ENCODE measurements at regions not wholly inside any gene's neighbourhood (a gene's known extent, or its start where the extent isn't known, plus 50 kb on each side); places are given as distances from the start of the nearest gene placed in this dataset.

- Histone ChIP-seq H3K27me3 (ENCODE audit: control insufficient read depth, insufficient read depth, low read length) (no peaks in the 10 kb centered on the region), H3K4me1 (ENCODE audit: control insufficient read depth, insufficient read depth, low read length) (no peaks in the 10 kb centered on the region), H3K9ac (ENCODE audit: low read length) (no peak overlapping the region), H3K9me3 (ENCODE audit: control insufficient read depth, low read length) (no peaks in the 10 kb centered on the region), H3K4me3 (ENCODE audit: low read length) (no peak overlapping the region), H3K36me3 (ENCODE audit: control insufficient read depth, insufficient read depth, low read length) (no peaks in the 10 kb centered on the region)
Observed at GRCh38 chr3:6251612-6252400, 609.1 kb upstream of the GRM7 start.

- H3K9ac ChIP-seq (ENCODE audit: low read length), result no peak overlapping the region
Observed at GRCh38 chr3:6254490-6254889, 606.4 kb upstream of the GRM7 start.

DNA sequence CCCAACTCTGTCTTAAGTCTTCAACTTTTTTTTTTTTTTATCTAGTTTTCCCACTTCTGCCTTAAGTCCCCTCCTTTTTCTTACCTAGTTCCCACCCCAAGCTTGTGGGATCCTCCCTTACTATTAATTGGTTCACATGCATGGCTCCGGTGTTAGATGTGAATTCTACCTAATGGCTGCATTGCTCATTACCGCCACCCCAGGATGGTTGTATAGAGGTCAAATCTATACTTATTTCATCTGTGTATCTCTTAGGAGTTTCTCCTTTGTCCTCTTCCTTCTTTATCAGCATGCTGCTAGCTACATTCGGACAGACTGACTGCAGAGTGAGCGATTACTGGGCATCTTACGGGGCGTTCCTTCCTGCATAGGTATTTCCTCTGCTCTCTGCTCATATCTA, 605.7 kb upstream of the GRM7 start:
- no peaks in the 10 kb centered on the region for H3K27me3 ChIP-seq (ENCODE audit: control insufficient read depth, insufficient read depth, low read length)
- H3K36me3 ChIP-seq (ENCODE audit: control insufficient read depth, insufficient read depth, low read length), result no peaks in the 10 kb centered on the region
- no peak overlapping the region for H3K4me3 ChIP-seq (ENCODE audit: low read length)
- H3K9ac ChIP-seq (ENCODE audit: low read length), result no peak overlapping the region
- H3K9me3 ChIP-seq (ENCODE audit: control insufficient read depth, low read length), result no peaks in the 10 kb centered on the region
- no peaks in the 10 kb centered on the region for H3K4me1 ChIP-seq (ENCODE audit: control insufficient read depth, insufficient read depth, low read length)

More at GRCh38 chr3:6254490-6254889, 606.4 kb upstream of the GRM7 start:
- no peaks in the 10 kb centered on the region for H3K36me3 ChIP-seq (ENCODE audit: control insufficient read depth, insufficient read depth, low read length)
- no peak overlapping the region for H3K4me3 ChIP-seq (ENCODE audit: low read length)
- H3K4me1 ChIP-seq (ENCODE audit: control insufficient read depth, insufficient read depth, low read length), result no peaks in the 10 kb centered on the region
- no peaks in the 10 kb centered on the region for H3K27me3 ChIP-seq (ENCODE audit: control insufficient read depth, insufficient read depth, low read length)
- no peaks in the 10 kb centered on the region for H3K9me3 ChIP-seq (ENCODE audit: control insufficient read depth, low read length)

DNA sequence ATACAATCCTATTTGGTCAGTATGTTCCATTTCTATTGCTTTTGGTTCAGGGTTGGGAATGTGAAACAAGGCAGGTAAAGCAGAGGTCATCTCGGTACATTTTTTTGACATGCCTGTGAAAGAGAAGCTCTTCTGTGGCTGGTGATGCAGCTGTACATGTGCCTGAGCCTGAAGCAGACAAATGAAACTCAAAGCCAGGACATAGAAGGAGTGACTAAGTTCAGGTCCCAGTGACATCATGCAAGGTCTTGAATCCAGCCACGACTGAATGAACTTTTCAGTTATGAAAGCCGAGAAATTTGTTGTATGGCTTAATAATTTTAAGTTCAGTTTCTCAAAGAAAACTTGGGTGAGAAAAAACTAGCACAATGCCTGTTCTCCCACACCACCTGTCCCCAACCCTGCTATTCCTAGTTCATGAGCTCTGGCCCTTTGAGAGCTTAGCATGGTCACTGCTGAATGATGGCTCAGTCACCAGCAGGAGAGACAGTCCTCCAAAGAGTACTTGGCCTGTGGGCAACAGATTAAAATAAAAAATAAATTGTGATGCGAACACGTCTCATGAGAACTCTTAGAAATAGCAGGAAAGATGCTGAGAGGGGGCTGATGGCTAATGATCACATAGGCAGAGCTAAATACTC, 600.2 kb upstream of the GRM7 start:
- Histone ChIP-seq H3K9ac (ENCODE audit: low read length) (no peak overlapping the region), H3K4me3 (ENCODE audit: low read length) (no peak overlapping the region), H3K36me3 (ENCODE audit: control insufficient read depth, insufficient read depth, low read length) (no peaks in the 10 kb centered on the region), H3K9me3 (ENCODE audit: control insufficient read depth, low read length) (no peaks in the 10 kb centered on the region), H3K4me1 (ENCODE audit: control insufficient read depth, insufficient read depth, low read length) (no peaks in the 10 kb centered on the region), H3K27me3 (ENCODE audit: control insufficient read depth, insufficient read depth, low read length) (no peaks in the 10 kb centered on the region)

DNA sequence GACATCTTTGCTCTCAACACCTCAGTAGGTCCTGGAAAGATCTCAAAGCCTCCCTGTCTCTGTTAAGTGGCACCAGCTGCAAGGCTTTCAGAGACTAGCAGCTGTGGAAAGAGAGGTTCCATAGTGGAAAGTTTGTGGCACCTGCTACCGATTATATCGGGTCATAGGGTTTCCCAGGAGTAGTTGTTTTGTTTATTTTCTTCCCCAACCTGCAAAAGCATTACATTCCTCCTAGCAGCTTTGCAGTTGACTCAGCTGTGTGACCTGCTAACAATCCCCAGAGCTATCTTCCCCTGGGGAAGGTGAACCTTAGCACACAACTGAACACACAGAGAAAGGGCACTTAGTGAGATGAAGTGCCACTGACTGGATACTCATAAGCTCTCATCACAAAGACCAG, 598.9 kb upstream of the GRM7 start:
- Histone ChIP-seq H3K27me3 (ENCODE audit: control insufficient read depth, insufficient read depth, low read length) (no peaks in the 10 kb centered on the region), H3K4me1 (ENCODE audit: control insufficient read depth, insufficient read depth, low read length) (no peaks in the 10 kb centered on the region), H3K9ac (ENCODE audit: low read length) (no peak overlapping the region), H3K4me3 (ENCODE audit: low read length) (no peak overlapping the region), H3K36me3 (ENCODE audit: control insufficient read depth, insufficient read depth, low read length) (no peaks in the 10 kb centered on the region), H3K9me3 (ENCODE audit: control insufficient read depth, low read length) (no peaks in the 10 kb centered on the region)

GRCh38 chr3:6264036-6264435, 596.9 kb upstream of the GRM7 start:
- Histone ChIP-seq H3K27me3 (ENCODE audit: control insufficient read depth, insufficient read depth, low read length) (no peaks in the 10 kb centered on the region), H3K4me1 (ENCODE audit: control insufficient read depth, insufficient read depth, low read length) (no peaks in the 10 kb centered on the region), H3K9me3 (ENCODE audit: control insufficient read depth, low read length) (no peaks in the 10 kb centered on the region), H3K4me3 (ENCODE audit: low read length) (no peak overlapping the region), H3K9ac (ENCODE audit: low read length) (no peak overlapping the region), H3K36me3 (ENCODE audit: control insufficient read depth, insufficient read depth, low read length) (no peaks in the 10 kb centered on the region)

GRCh38 chr3:6264906-6265305, 596.0 kb upstream of the GRM7 start:
- H3K4me3 ChIP-seq (ENCODE audit: low read length), result no peak overlapping the region

GRCh38 chr3:6266135-6266534, 594.8 kb upstream of the GRM7 start:
- Histone ChIP-seq H3K27me3 (ENCODE audit: control insufficient read depth, insufficient read depth, low read length) (no peaks in the 10 kb centered on the region), H3K9ac (ENCODE audit: low read length) (no peak overlapping the region), H3K36me3 (ENCODE audit: control insufficient read depth, insufficient read depth, low read length) (no peaks in the 10 kb centered on the region), H3K4me1 (ENCODE audit: control insufficient read depth, insufficient read depth, low read length) (no peaks in the 10 kb centered on the region), H3K9me3 (ENCODE audit: control insufficient read depth, low read length) (no peaks in the 10 kb centered on the region), H3K4me3 (ENCODE audit: low read length) (no peak overlapping the region)

More at GRCh38 chr3:6264906-6265305, 596.0 kb upstream of the GRM7 start:
- Histone ChIP-seq H3K9me3 (ENCODE audit: control insufficient read depth, low read length) (no peaks in the 10 kb centered on the region), H3K36me3 (ENCODE audit: control insufficient read depth, insufficient read depth, low read length) (no peaks in the 10 kb centered on the region), H3K4me1 (ENCODE audit: control insufficient read depth, insufficient read depth, low read length) (no peaks in the 10 kb centered on the region), H3K9ac (ENCODE audit: low read length) (no peak overlapping the region), H3K27me3 (ENCODE audit: control insufficient read depth, insufficient read depth, low read length) (no peaks in the 10 kb centered on the region)

DNA sequence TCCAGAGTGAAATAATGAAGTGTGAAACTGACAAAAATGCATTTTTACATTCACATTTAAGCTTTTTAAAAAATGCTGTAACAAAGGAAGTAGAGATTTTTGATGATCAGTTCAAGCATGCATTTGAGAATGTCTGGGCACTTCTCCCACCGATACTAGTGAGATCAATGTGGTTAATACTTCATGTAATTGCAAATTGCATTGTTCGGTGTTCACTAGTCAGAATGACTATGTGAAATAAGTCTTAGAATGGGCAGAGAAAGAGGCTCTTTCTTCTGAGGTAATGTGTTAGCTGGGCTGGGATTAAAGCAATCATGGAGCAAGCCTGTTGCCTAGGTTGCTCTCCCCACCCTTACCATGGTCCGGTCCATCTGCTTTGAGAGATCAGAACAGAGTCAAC, 587.0 kb upstream of the GRM7 start:
- no peaks in the 10 kb centered on the region for H3K4me1 ChIP-seq (ENCODE audit: control insufficient read depth, insufficient read depth, low read length)
- no peaks in the 10 kb centered on the region for H3K9me3 ChIP-seq (ENCODE audit: control insufficient read depth, low read length)

GRCh38 chr3:6281662-6282061, 579.3 kb upstream of the GRM7 start:
- Histone ChIP-seq H3K4me1 (ENCODE audit: control insufficient read depth, insufficient read depth, low read length) (no peaks in the 10 kb centered on the region), H3K4me3 (ENCODE audit: low read length) (no peak overlapping the region), H3K36me3 (ENCODE audit: control insufficient read depth, insufficient read depth, low read length) (no peaks in the 10 kb centered on the region), H3K9ac (ENCODE audit: low read length) (no peak overlapping the region), H3K9me3 (ENCODE audit: control insufficient read depth, low read length) (no peaks in the 10 kb centered on the region), H3K27me3 (ENCODE audit: control insufficient read depth, insufficient read depth, low read length) (no peaks in the 10 kb centered on the region)

More for the DNA sequence above, 587.0 kb upstream of the GRM7 start:
- Histone ChIP-seq H3K9ac (ENCODE audit: low read length) (no peak overlapping the region), H3K36me3 (ENCODE audit: control insufficient read depth, insufficient read depth, low read length) (no peaks in the 10 kb centered on the region), H3K27me3 (ENCODE audit: control insufficient read depth, insufficient read depth, low read length) (no peaks in the 10 kb centered on the region), H3K4me3 (ENCODE audit: low read length) (no peak overlapping the region)

DNA sequence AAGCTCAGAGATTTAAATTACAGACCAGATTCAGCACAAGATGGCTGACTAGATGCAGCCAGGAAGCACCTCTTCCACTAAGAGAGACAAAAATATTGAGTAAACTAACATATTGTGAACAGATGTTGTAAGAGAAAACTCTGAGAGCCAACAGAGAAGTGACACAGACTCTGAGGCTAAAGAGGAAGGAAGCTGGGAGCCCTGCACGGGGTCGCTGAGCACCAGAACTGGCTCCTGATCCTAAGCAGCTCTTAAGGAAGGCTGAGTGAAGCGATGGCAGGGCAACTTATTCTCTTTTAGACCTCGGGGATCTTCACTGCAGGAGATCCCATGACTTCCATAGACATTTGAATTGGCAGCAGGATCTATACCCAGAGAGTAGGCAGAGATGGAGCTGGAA, 578.0 kb upstream of the GRM7 start:
- Histone ChIP-seq H3K9me3 (ENCODE audit: control insufficient read depth, low read length) (no peaks in the 10 kb centered on the region), H3K27me3 (ENCODE audit: control insufficient read depth, insufficient read depth, low read length) (no peaks in the 10 kb centered on the region), H3K36me3 (ENCODE audit: control insufficient read depth, insufficient read depth, low read length) (no peaks in the 10 kb centered on the region), H3K9ac (ENCODE audit: low read length) (no peak overlapping the region), H3K4me3 (ENCODE audit: low read length) (no peak overlapping the region), H3K4me1 (ENCODE audit: control insufficient read depth, insufficient read depth, low read length) (no peaks in the 10 kb centered on the region)

DNA sequence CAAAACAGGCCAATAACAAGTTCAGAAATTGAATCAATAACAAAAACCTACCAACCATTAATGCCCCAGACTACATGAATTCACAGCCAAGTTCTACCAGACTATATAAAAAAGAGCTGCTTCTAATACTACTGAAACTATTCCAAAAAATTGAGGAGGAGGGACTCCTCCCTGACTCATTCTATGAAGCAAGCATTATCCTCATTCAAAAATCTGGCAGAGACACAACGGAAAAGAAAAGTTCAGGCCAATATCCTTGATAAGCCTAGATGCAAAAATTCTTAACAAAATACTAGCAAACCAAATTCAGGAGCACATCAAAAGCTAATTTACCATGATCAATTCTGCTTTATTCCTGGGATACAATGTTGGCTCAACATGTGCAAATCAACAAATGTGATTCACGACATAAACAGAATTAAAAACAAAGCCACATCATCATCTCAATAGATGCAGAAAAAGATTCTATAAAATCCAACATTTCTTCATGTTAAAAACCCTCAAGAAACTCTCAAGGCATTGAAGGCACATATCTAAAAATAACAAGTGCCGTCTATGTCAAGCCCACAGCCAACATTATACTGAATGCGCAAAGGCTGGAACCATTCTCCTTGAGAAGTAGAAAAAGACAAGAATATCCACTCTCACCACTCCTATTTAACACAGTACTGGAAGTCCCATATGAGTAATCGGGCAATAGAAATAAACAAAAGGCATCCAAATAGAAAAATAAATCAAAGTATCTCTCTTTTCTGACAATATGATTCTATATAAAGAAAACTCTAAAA, 573.6 kb upstream of the GRM7 start:
- Histone ChIP-seq H3K4me3 (ENCODE audit: low read length) (no peak overlapping the region), H3K4me1 (ENCODE audit: control insufficient read depth, insufficient read depth, low read length) (no peaks in the 10 kb centered on the region), H3K9me3 (ENCODE audit: control insufficient read depth, low read length) (no peaks in the 10 kb centered on the region), H3K27me3 (ENCODE audit: control insufficient read depth, insufficient read depth, low read length) (no peaks in the 10 kb centered on the region), H3K9ac (ENCODE audit: low read length) (no peak overlapping the region), H3K36me3 (ENCODE audit: control insufficient read depth, insufficient read depth, low read length) (no peaks in the 10 kb centered on the region)

Data from mucosa of stomach (tissue), 1 donor.